ENCODE measurements at regions not wholly inside any gene's neighbourhood (a gene's known extent, or its start where the extent isn't known, plus 50 kb on each side); places are given as distances from the start of the nearest gene placed in this dataset.

GRCh38 chr13:107851670-107852069, 363.7 kb downstream of the LIG4 start:
- DNase-seq: no peak

- no peak for DNase-seq
Measured at GRCh38 chr13:107847406-107847805, 367.9 kb downstream of the LIG4 start.

- DNase-seq: no peak
Measured at GRCh38 chr13:107846642-107847041, 368.7 kb downstream of the LIG4 start.

- DNase-seq: no peak
Measured at GRCh38 chr13:107845911-107846310, 369.4 kb downstream of the LIG4 start.

DNA sequence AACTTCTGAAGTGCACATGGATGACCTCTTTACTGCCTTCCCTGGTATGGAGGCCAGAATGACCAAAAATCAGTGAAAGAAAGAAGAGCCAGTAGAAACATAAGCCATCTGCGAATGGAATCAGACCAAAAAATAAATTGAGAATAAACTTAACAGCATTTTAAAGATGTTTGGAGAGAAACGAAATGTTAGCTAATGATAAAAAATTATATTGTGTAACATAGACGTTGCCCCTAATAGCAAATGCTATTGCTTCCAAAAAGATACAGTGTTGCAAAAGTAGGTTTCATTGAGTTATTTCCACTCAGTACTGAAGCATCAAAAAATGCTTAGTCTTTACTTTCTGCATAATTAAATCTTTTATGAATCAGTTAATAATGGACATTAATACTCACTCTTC, 371.7 kb downstream of the LIG4 start:
- no peak for DNase-seq

DNA sequence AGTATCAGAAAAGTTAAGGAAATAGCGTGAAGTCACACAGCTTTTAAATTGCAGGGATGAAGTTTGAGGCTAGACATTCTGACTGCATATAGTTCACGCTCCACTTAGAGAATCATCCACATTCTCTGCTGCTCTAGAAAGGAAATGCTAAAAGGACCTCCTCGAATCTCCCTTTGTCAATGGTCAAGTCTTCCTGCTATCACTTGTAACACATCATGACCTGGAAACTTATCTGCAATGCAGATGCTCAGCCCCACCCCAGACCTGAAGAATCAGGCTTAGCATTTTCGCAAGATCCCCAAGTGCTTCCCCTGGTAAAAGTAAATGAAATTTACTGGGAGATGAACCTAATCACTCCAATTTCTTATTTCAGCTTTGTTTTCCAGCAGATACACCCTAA, 372.1 kb downstream of the LIG4 start:
- DNase-seq: no peak

DNA sequence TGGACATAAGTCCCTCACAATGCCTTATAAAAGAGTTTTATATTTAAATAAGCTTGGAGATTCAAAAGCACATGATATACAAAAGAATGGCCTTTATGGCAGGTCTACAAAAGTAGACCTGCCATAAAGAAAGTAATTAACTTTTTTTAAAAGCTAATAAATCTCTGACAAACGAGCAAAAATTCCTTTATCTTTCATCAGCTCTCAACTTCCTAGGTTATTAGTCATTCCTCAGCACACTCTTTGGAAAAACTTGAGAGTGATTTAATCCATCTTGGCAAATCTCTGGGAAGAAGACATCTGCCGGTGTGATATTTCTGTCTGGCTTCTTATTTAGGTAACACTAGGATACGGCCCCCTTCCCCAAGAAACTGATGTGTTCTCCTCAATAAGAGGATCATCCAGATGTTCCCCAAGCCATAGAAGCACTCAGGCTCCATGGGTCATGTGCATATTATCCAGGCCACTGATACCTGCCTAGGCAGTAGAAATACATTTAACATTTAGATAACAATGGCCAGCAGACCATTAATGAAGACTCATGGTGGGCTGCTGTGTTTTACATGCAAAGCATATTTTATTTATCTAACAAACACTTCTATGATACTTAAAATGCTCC, 372.7 kb downstream of the LIG4 start:
- DNase-seq: no peak

GRCh38 chr13:107838588-107839161, 376.7 kb downstream of the LIG4 start:
- DNase-seq: peak; percentile 54

- no peak for DNase-seq
Measured at GRCh38 chr13:107836685-107837084, 378.7 kb downstream of the LIG4 start.

DNA sequence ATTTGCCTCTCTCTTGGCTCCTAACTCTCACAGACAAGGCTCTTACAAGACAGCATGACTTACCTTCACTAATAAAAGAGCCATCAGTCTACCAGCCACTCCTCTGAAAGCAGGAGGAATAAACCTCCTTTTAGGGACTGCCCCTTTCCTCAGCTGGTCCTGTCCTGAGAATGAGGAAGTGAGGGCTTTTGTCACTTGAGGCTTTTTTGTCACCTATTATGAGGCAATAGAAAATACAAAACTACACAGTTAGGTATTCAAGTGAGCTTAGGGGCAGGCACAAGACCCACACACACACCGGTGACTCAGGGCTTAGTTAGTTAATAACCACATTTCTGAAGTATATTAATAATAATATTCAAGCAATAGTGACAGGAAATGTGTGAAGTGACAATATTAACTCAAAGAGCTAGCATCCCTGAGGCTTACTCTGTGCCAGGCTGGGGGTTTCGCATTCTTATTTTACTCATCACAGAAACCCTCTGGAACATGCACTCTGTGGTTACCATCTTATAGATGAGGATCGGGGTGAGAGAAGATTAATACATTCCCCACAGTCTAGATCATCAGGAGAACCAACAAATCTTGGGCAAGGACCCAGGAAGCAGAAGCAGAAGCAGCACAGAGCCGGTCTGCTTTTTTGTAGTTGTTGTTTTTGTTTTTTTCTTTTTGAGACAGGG, 379.9 kb downstream of the LIG4 start:
- no peak for DNase-seq

- DNase-seq: no peak
Measured at GRCh38 chr13:107834717-107835116, 380.6 kb downstream of the LIG4 start.

- no peak for DNase-seq
Measured at GRCh38 chr13:107834281-107834680, 381.1 kb downstream of the LIG4 start.

DNA sequence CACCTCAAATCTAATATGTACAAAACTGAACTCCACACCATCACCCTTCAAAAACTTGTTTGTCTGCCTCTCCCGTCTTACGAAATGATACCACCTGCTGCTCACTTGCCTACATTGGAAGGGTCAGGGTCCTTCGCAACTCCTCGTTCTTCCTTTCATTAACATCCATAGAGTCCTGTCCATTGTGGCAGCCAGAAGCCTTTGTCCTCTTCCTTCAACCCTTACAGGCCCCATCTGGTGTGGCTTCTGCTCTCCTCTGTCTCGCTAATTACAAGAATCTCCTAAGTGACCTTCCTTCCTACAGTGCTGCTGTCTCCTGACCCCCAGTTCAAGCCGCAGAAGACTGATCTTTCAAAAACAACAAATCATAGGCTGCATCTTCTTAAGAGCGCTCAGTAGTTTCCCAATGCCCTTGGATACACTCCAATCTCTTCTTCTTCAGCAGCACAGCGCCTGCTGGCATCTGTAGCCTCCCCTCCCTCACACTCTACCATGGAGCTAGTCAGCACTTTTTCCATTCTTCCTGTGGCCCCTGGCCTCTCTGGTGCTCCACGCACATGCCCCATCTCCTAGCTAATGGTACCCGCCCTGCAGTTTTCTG, 382.7 kb downstream of the LIG4 start:
- DNase-seq: no peak

DNA sequence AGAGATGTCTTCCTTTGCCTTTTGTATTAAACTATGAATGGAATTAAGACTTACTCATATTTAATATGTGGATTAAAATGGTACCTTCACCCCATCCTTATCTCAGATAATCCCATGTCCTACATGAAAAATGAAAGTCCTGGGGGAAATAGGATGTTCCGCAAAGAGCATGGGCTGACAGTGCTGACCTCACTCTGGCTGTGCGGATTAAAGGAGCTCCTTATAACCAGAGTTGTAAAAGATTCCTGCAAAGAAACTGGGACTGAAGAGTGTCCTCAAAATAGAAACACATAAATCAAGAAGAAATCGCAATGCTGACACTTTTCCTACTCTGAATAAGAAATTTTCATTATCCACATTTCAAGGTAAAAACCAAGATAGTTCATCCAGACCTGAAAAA, 384.5 kb downstream of the LIG4 start:
- DNase-seq: no peak

DNA sequence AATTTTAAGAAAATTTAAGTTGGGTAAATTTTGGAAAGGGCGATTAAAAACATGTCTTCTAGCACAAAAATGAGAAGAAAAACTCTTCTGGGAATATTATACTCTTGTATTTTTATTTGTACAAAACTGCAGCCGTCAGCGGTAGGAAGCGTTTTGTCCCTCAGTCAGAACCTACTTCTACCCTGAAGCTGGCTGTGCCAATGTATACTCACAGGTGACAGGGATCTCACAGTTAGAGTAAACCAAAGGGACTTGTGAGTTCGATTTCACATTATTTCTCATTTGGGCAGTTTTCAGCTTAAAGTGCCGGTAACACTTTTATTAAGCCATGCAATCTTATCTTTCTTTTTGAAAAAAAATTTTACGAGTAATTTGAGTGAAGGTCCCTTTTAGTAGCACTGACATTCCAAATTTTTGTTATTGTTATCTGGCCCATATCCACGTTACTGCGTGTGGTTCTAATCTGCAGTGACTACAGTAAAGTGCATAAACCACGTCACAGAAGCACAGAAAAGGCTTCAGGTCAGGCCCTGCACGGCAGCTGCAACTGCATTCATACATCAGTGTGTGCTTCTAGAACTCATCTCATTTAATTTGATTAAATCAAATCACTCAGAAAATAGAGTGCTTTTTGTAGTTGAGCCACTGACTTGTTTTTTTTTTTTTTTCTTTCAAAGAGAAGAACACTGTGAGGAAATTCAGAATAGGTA, 387.3 kb downstream of the LIG4 start:
- no peak for DNase-seq

DNA sequence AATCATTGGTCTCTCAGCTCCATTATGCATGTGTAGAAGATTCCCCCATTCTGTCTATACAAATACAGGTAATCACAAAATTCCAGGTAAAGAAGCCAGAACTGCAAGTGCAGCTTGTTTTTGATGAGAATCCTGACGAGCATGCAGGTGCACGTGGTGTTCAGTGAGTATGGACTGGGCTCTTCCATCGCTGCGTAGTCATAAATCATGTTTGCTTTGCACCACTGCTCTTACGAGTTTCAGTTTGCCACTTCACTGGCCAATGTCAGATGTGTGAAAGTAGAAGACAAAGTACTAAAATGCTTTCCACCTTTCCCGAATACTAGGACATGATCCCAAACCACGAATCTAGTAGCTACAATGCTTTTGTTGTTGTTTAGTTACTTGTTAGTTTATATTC, 390.7 kb downstream of the LIG4 start:
- peak; percentile 25 for DNase-seq

DNA sequence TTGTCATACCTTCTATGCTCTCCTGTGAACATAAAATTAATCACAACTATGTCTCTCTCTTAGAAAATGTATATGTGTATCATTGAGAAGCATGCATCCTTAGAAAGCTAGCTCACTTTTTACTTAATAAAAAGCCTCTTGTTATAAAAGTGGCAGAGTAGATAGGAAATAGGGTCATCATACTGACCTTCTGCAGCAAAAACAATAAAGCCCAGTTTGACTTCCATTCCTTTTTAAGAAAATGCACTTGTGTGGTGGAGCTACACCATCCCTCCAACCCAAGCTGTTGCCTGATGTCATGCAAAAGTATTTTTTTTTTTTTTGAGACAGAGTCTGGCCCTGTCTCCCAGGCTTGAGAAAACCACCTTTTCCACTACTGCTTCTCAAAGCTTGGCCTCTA, 393.3 kb downstream of the LIG4 start:
- no peak for DNase-seq

DNA sequence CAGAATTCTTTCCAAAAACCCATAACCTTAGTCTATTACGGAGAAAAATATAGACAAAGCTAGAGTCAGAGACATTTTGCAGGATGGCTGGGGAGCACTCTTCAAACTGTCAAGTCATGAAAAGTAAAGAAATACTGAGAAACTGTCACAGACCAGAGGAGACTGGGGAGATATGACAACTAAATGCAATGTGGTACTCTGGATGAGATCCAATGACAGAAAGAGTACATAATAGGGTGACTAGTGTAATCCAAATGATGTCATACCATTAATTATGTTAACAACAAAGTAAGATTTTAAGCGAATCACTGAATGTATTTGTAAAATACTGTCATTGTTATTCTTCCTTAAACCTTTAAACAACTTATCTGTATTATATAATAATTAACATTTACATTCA, 393.8 kb downstream of the LIG4 start:
- peak; percentile 15 for DNase-seq

GRCh38 chr13:107819071-107819470, 396.3 kb downstream of the LIG4 start:
- peak; percentile 49 for DNase-seq

- DNase-seq: no peak
Measured at GRCh38 chr13:107817647-107818287, 397.6 kb downstream of the LIG4 start.

- DNase-seq: no peak
Measured at GRCh38 chr13:107812014-107812412, 403.3 kb downstream of the LIG4 start.

DNA sequence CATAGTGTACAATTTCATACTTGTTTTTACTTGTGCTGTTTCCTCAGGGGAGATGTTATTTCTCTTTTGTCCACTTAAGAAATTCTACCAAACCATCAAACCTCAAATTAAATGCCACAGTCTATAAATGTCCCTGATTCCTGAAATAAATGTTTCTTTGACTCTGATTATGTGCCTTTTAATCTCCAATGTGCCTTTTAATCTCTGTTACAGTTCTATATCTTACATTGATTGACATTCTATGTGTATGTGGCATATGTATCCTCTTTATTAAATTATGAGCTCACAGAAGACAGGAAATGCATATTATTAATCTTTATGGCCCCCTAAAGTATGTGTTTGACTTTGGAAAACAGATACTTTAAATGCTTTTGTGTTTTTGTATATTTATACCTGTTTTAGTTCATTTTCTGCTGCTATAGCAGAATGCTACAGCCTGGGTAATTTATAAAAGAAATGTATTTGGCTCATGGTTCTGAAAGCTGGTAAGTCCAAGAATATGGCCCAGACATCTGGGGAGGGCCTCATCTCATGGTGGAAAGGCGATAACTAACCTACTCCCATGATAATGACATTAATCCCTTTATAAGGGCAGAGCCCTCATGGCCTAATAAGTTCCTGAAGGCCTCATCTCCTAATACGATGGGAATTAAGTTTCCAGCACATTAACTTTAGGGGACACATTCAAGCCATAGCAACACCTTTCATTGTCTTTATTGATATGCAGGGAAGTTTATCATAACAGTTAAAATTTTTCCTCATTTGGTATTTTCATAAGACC, 403.9 kb downstream of the LIG4 start:
- DNase-seq: no peak

Measured in NCI-H774 (cell line).